Prostate gland (tissue), 2 donors: ENCODE measurements at regions not wholly inside any gene's neighbourhood (a gene's known extent, or its start where the extent isn't known, plus 50 kb on each side); places are given as distances from the start of the nearest gene placed in this dataset.

Source experiments
- CTCF ChIP-seq, 4 experiments: fragments of 200-600 bp in 2 of 4; fragments of 450-650 bp in 2 of 4; sonication (generic) in 2 of 4; IDR thresholded peaks; 1 replicate in 3 of 4; 2 replicates in 1 of 4; pipeline ENCODE4 v1.5.1; 2016 to 2019; ENCODE audit warnings: antibody characterized with exemption in 4 of 4, mild to moderate bottlenecking in 2 of 4, moderate library complexity in 2 of 4
- POLR2A ChIP-seq: fragments of 450-650 bp; IDR thresholded peaks from one replicate; pipeline ENCODE4 v1.6.1; 2016; ENCODE audit warnings: antibody characterized with exemption, mild to moderate bottlenecking
- POLR2AphosphoS5 ChIP-seq: sonication (generic); formaldehyde crosslinking; IDR thresholded peaks from one replicate; pipeline ENCODE4 v1.6.1; 2017; ENCODE audit warnings: antibody characterized with exemption

DNA sequence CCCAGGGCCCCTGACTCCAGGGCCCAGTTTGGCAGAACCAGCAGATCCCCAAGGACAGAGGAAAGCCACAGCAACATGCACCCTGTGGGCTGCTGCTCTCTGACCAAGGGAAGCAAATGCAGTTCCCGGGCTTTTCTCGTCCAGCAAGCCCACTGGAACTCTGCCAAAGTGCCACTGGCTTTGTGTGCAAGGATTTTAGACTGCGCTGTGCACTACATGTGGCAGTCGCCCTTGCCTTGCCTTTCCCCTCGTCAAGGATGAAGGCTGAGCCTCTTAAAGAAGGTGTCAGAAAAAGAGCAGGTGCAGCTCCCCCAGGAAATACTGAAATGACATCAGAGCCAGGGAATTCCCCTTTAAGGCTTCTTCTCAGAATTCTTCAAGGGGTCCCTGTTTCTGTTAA lies 199.2 kb downstream of the TFCP2L1 start:
- no peak for TF ChIP-seq POLR2A
- no peak for TF ChIP-seq CTCF (IDR thresholded peaks at IDR 0.05)
- no peak for TF ChIP-seq POLR2AphosphoS5
